ENCODE measurements at regions not wholly inside any gene's neighbourhood (a gene's known extent, or its start where the extent isn't known, plus 50 kb on each side); places are given as distances from the start of the nearest gene placed in this dataset.
A peak's percentile ranks its signal among the peaks of the same experiment; 100 is the strongest.

- H3K27ac ChIP-seq (ENCODE audit: low read depth, low read length): no peak overlapping the region
- peak overlapping the region; percentile 3; the same call in 1 of the 2 replicates for H4K8ac ChIP-seq (ENCODE audit: extremely low read depth, insufficient read depth, low read length)
- no peak overlapping the region for H2AFZ ChIP-seq (ENCODE audit: low read length)
- no peak overlapping the region for H4K91ac ChIP-seq (replicated peaks; ENCODE audit: insufficient read length, low read length)
- H3K9me3 ChIP-seq (ENCODE audit: insufficient read depth in 2 of 2, low read depth in 1 of 2, low read length in 1 of 2): peaks cover 0 to 3% of the 10 kb centered on the region in 2 experiments; a peak in 1 of 4 replicates
- no peaks in the 10 kb centered on the region; a peak in 1 of 7 replicates for H3K27me3 ChIP-seq (replicated peaks in 1 of 4; ENCODE audit: control insufficient read depth in 3 of 4, extremely low read depth in 1 of 4, insufficient read depth in 3 of 4, low read length in 3 of 4)
- no peaks in the 10 kb centered on the region for H3K79me2 ChIP-seq (ENCODE audit: control insufficient read depth in 1 of 2, insufficient read depth in 2 of 2, low read length in 2 of 2)
- no peaks in the 10 kb centered on the region for H3K23me2 ChIP-seq (ENCODE audit: low read depth, low read length)
- CTCF ChIA-PET (ENCODE audit: partially characterized antibody): interaction anchor here (0.7 to 1.7 kb wide), 4 partner anchors 10 to 101 kb away, joined by 3 to 4 read pairs (median 3); no protein-coding TSS in a partner anchor
- no peak overlapping the region for H3K18ac ChIP-seq (ENCODE audit: extremely low read depth, low read length)
- no peak overlapping the region for H2BK20ac ChIP-seq (ENCODE audit: low read length)
- POLR2A ChIA-PET (ENCODE audit: partially characterized antibody): interaction anchor here (0.6 kb wide), 1 partner anchor 14 kb away, joined by 3 read pairs; no protein-coding TSS in a partner anchor
- H3K4ac ChIP-seq (replicated peaks; ENCODE audit: insufficient read length, low read depth, low read length): no peak overlapping the region
- H2BK12ac ChIP-seq (ENCODE audit: low read depth, low read length): no peak overlapping the region
- FAIRE-seq (no peak), DNase-seq (ENCODE audit: low read depth in 1 of 2, low spot score in 2 of 2) (no peak)
- peaks cover 0 to 8% (median under 1%) of the 10 kb centered on the region in 4 experiments; a peak in 3 of 7 replicates for H3K4me1 ChIP-seq (replicated peaks in 1 of 4; ENCODE audit: control insufficient read depth in 3 of 4, insufficient read depth in 4 of 4, low read length in 3 of 4)
- no peak overlapping the region for H3K23ac ChIP-seq (ENCODE audit: insufficient read length)
- H3K9ac ChIP-seq (replicated peaks in 1 of 4; ENCODE audit: extremely low read depth in 1 of 4, low read depth in 3 of 4, low read length in 3 of 4): no peak overlapping the region
- no peaks in the 10 kb centered on the region for H3K79me1 ChIP-seq (ENCODE audit: low read depth, low read length)
- H3K4me3 ChIP-seq (ENCODE audit: extremely low read depth in 1 of 4, insufficient read depth in 2 of 4, low read depth in 3 of 4, low read length in 4 of 4): no peak overlapping the region
- 74% methylated on average over 20 of the region's 21 CpGs; no CpG with 5 or more reads in 1 of the 2 experiments for WGBS, 2 experiments (ENCODE audit: extremely low coverage in 1 of 2, insufficient coverage in 1 of 2, insufficient read length in 1 of 2, insufficient replicate concordance in 2 of 2, low coverage in 1 of 2, low lambda C conversion rate in 2 of 2, missing lambda C conversion rate in 1 of 2)
- H3K56ac ChIP-seq (replicated peaks; ENCODE audit: insufficient read length, low read depth, low read length): no peak overlapping the region
- no peaks in the 10 kb centered on the region for H4K20me1 ChIP-seq (replicated peaks in 1 of 2; ENCODE audit: control insufficient read depth in 1 of 2, insufficient read depth in 2 of 2, low read length in 2 of 2)
- no peak for TF ChIP-seq USF2 (IDR thresholded peaks at IDR 0.05; ENCODE audit: low read length)
- TF ChIP-seq SRF (IDR thresholded peaks at IDR 0.05; ENCODE audit: low read depth, low read length): no peak
- TF ChIP-seq SAP30 (IDR thresholded peaks at IDR 0.05; ENCODE audit: insufficient read depth, insufficient replicate concordance, low read length): no peak
- TF ChIP-seq SIRT6 (IDR thresholded peaks at IDR 0.05; ENCODE audit: low read length): no peak
- TF ChIP-seq FOSL1 (IDR thresholded peaks at IDR 0.05; ENCODE audit: insufficient read depth, low read depth, low read length): no peak
- TF ChIP-seq CREB1 (IDR thresholded peaks at IDR 0.05): no peak
- TF ChIP-seq HDAC6 (IDR thresholded peaks at IDR 0.05; ENCODE audit: low read depth, low read length): no peak
- H2BK5ac ChIP-seq (ENCODE audit: low read depth, low read length): no peak overlapping the region
- H3K14ac ChIP-seq (ENCODE audit: insufficient read length): no peak overlapping the region
- no peak overlapping the region for H4K5ac ChIP-seq (ENCODE audit: insufficient read length, low read depth, low read length)
- H2AK5ac ChIP-seq (ENCODE audit: low read depth, low read length): no peak overlapping the region
- no peaks in the 10 kb centered on the region for H3K36me3 ChIP-seq (ENCODE audit: control insufficient read depth in 2 of 4, insufficient read depth in 4 of 4, low read length in 3 of 4)
- no peak overlapping the region for H2BK15ac ChIP-seq (ENCODE audit: low read length)
- no peak overlapping the region for H2BK120ac ChIP-seq (replicated peaks; ENCODE audit: low read depth, low read length)
- no peak overlapping the region for H3K4me2 ChIP-seq (ENCODE audit: insufficient read depth in 1 of 2, low read depth in 2 of 2, low read length in 2 of 2)
Observed at GRCh38 chr9:134272302-134273023, 53.8 kb upstream of the RXRA start.
